Nephron (organoid): ENCODE measurements at regions not wholly inside any gene's neighbourhood (a gene's known extent, or its start where the extent isn't known, plus 50 kb on each side); places are given as distances from the start of the nearest gene placed in this dataset.

Experiments used
- H3K27ac Mint-ChIP-seq, 3 experiments: 2 replicates each; pipeline ENCODE4 v1.8.0; 2020; ENCODE audit warnings: mixed read lengths in 3 of 3, mild to moderate bottlenecking in 2 of 3, moderate library complexity in 1 of 3
- H3K27me3 Mint-ChIP-seq: 2 replicates; pipeline ENCODE4 v1.8.0; 2021; ENCODE audit warnings: low read depth, mild to moderate bottlenecking, moderate library complexity, mixed read lengths
- H3K36me3 Mint-ChIP-seq: 2 replicates; pipeline ENCODE4 v1.8.0; 2020; ENCODE audit warnings: low read depth, mixed read lengths
- H3K4me1 Mint-ChIP-seq: 2 replicates; pipeline ENCODE4 v1.8.0; 2020; ENCODE audit warnings: mixed read lengths
- H3K4me3 Mint-ChIP-seq, 3 experiments: 2 replicates each; pipeline ENCODE4 v1.8.0; 2020; ENCODE audit warnings: mild to moderate bottlenecking in 3 of 3, mixed read lengths in 3 of 3, moderate library complexity in 2 of 3
- H3K9me3 Mint-ChIP-seq: 2 replicates; pipeline ENCODE4 v1.8.0; 2020; ENCODE audit warnings: mixed read lengths
- TF ChIP-seq, protein P1 (sequence below), 3 experiments: fragments of 200-600 bp; sonication (generic); IDR thresholded peaks; one replicate each; pipeline ENCODE4 v1.5.0; 2021; ENCODE audit warnings: antibody characterized with exemption in 3 of 3; ENCODE audit not compliant: unreplicated experiment in 3 of 3

DNA sequence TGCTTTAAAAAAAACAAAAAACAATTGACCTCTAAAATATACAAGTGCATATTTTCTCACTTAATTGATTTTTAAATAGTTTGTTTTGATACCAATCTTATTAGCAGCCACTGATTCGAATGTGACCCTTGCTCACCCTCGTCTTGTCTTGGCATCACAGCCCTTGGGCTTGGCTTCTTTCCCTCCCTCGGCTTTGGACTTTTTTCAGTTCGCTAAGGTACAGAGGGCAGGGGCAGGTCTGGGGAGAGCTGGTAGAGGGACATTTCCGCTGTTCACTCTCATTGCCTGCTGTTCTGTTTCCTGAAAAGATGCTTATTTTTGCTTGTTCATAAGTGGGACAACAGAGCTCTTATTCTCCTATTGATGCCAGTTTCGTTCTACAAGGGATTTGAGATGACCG is 88.5 kb upstream of the RPS6KA3 start:
- H3K4me1 Mint-ChIP-seq, result peaks cover 5% of the 10 kb centered on the region
- no peaks in the 10 kb centered on the region for H3K27me3 Mint-ChIP-seq
- no peaks in the 10 kb centered on the region for H3K36me3 Mint-ChIP-seq
- TF ChIP-seq, protein P1, sequence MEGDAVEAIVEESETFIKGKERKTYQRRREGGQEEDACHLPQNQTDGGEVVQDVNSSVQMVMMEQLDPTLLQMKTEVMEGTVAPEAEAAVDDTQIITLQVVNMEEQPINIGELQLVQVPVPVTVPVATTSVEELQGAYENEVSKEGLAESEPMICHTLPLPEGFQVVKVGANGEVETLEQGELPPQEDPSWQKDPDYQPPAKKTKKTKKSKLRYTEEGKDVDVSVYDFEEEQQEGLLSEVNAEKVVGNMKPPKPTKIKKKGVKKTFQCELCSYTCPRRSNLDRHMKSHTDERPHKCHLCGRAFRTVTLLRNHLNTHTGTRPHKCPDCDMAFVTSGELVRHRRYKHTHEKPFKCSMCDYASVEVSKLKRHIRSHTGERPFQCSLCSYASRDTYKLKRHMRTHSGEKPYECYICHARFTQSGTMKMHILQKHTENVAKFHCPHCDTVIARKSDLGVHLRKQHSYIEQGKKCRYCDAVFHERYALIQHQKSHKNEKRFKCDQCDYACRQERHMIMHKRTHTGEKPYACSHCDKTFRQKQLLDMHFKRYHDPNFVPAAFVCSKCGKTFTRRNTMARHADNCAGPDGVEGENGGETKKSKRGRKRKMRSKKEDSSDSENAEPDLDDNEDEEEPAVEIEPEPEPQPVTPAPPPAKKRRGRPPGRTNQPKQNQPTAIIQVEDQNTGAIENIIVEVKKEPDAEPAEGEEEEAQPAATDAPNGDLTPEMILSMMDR (IDR thresholded peaks at IDR 0.05; ENCODE audit: unreplicated experiment in 3 of 3), result no peak
- no peak overlapping the region for H3K4me3 Mint-ChIP-seq
- no peak overlapping the region for H3K27ac Mint-ChIP-seq
- peaks cover 15% of the 10 kb centered on the region for H3K9me3 Mint-ChIP-seq

DNA sequence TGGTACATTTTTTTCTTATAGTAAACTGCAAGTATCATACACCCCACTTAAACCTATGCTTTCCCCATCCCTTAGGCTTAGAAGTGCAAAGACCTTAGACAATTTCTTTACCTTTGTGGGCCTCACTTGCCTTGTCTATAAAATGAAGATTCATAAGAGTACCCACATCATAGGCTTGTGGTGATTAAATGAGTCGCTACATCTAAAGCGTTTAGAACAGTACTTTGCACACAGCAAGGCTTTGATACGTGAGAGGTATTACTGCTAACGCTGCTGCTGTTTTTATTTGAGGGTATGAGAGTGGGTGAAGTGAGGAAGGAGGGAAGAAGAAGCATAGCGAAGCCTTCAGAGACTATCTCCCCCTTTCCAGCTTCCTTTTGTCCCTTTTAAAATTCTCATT is 87.8 kb upstream of the RPS6KA3 start:
- H3K36me3 Mint-ChIP-seq, result no peaks in the 10 kb centered on the region
- H3K9me3 Mint-ChIP-seq, result peaks cover 19% of the 10 kb centered on the region
- TF ChIP-seq, protein P1 (IDR thresholded peaks at IDR 0.05; ENCODE audit: unreplicated experiment in 3 of 3), result no peak
- no peak overlapping the region for H3K27ac Mint-ChIP-seq
- H3K4me1 Mint-ChIP-seq, result peaks cover 5% of the 10 kb centered on the region
- no peak overlapping the region for H3K4me3 Mint-ChIP-seq
- H3K27me3 Mint-ChIP-seq, result no peaks in the 10 kb centered on the region

DNA sequence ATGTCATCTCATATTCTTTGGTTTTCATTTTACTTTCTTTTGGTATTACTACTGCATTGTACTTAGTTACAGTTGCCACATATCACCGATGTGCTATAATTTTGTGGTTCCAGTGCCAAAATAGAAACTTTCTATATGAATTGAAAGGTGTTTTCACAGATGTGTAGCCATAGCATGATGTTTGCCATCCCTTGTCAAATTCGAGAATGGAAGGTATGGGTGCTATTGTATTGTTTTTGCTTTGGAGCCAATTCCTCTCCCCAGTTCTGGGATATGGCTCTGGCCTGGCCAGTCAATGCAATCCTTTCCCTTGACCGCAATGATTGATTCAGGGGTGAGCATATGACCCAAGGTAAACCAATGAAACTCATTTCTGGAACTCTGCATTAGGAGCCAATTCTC is 86.2 kb upstream of the RPS6KA3 start:
- TF ChIP-seq, protein P1 (IDR thresholded peaks at IDR 0.05; ENCODE audit: unreplicated experiment in 3 of 3), result no peak
- no peaks in the 10 kb centered on the region for H3K27me3 Mint-ChIP-seq
- peaks cover 12% of the 10 kb centered on the region for H3K9me3 Mint-ChIP-seq
- no peaks in the 10 kb centered on the region for H3K36me3 Mint-ChIP-seq
- no peak overlapping the region for H3K4me3 Mint-ChIP-seq
- H3K27ac Mint-ChIP-seq, result no peak overlapping the region
- H3K4me1 Mint-ChIP-seq, result peaks cover 8% of the 10 kb centered on the region

DNA sequence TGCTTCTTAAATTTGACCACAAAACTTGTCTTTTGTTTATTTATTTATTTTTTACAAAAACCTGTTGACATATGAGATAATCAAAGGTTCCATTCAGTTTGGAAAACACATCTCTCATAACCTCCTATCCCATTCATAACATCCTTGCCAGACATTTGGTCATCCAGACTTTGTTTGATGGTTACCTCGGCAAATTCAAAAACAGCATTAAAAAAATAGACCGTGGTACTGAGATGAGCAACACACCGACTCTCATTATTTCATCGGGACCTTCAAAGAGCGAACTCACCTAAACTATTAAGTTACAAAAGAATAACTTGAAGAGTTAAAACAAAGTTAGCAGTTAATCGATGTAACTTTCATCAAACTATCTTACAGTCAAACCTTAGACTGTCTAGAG is 85.8 kb upstream of the RPS6KA3 start:
- H3K4me1 Mint-ChIP-seq, result peaks cover 12% of the 10 kb centered on the region

DNA sequence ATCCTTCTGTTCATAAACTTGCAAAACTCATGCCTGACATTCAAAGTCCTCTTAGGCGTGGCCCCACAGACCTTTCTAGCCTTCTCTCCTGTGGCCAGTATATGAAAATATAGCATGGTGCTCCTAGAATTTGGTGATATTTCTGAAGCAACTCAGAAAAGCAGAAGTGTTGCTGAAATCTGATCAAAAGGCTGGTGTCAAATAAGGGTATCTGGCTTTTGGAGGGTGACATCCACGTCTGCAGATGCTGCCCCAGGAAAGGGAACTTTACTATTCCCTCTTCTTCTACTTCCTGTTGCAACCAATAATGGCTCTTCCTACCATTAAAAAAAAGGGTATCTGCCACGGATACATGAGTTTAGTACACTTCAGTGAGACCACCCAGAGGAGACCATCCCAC is 83.9 kb upstream of the RPS6KA3 start:
- Mint-ChIP-seq H3K4me3 (no peak overlapping the region), H3K36me3 (no peaks in the 10 kb centered on the region), H3K9me3 (peaks cover 22% of the 10 kb centered on the region), H3K27me3 (no peaks in the 10 kb centered on the region), H3K27ac (no peak overlapping the region), H3K4me1 (peaks cover 14% of the 10 kb centered on the region)
- TF ChIP-seq, protein P1 (IDR thresholded peaks at IDR 0.05; ENCODE audit: unreplicated experiment in 3 of 3), result no peak

More for the DNA sequence above, 85.8 kb upstream of the RPS6KA3 start:
- Mint-ChIP-seq H3K27me3 (no peaks in the 10 kb centered on the region), H3K9me3 (peaks cover 13% of the 10 kb centered on the region), H3K27ac (no peak overlapping the region), H3K36me3 (no peaks in the 10 kb centered on the region), H3K4me3 (no peak overlapping the region)
- TF ChIP-seq, protein P1 (IDR thresholded peaks at IDR 0.05; ENCODE audit: unreplicated experiment in 3 of 3), result no peak

DNA sequence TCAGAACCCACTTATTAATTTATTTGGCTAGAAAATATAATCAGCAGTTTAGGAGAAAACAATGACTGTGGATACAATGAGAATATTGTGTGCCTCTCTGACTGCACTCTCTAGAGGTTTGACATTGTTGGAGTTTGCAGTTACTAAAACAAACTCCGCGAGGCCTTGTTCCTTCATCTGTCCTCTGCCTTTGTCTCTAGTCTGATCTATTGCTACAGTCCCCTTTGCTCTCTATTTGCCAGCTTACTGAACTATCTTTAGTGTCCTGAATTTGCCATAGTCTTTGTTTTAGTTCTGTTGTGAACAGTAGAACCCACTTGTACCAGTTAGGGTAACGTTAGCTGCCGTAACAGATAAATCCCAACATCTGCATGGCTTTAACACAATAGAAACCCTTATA is 81.4 kb upstream of the RPS6KA3 start:
- TF ChIP-seq, protein P1 (IDR thresholded peaks at IDR 0.05; ENCODE audit: unreplicated experiment in 3 of 3), result no peak
- Mint-ChIP-seq H3K27ac (no peak overlapping the region), H3K36me3 (no peaks in the 10 kb centered on the region), H3K4me1 (peaks cover 14% of the 10 kb centered on the region), H3K4me3 (no peak overlapping the region), H3K9me3 (peaks cover 38% of the 10 kb centered on the region), H3K27me3 (no peaks in the 10 kb centered on the region)
